SK-N-SH treated with all-trans-retinoic acid at 6 μM for 48 hours (cell line): ENCODE measurements at regions not wholly inside any gene's neighbourhood (a gene's known extent, or its start where the extent isn't known, plus 50 kb on each side); places are given as distances from the start of the nearest gene placed in this dataset.

Source experiments
- BACH2 ChIP-seq: fragments of 250-450 bp; sonication (Bioruptor Pico); IDR thresholded peaks from 2 replicates; pipeline ENCODE4 v1.9.0; 2021; ENCODE audit warnings: mild to moderate bottlenecking, borderline replicate concordance
- CSDC2 ChIP-seq: fragments of 250-450 bp; sonication (Bioruptor Pico); IDR thresholded peaks from 2 replicates; pipeline ENCODE4 v1.5.0; 2020; ENCODE audit warnings: mild to moderate bottlenecking, moderate library complexity
- CSRNP3 ChIP-seq: fragments of 250-450 bp; sonication (Bioruptor Pico); IDR thresholded peaks from 2 replicates; pipeline ENCODE4 v1.5.1; 2021; ENCODE audit warnings: mild to moderate bottlenecking, moderate library complexity
- ESRRG ChIP-seq: fragments of 250-450 bp; sonication (Bioruptor Pico); IDR thresholded peaks from 2 replicates; pipeline ENCODE4 v1.6.1; 2021; ENCODE audit warnings: mild to moderate bottlenecking
- OSR1 ChIP-seq: fragments of 250-450 bp; sonication (Bioruptor Pico); IDR thresholded peaks from 2 replicates; pipeline ENCODE4 v1.8.0; 2022; ENCODE audit warnings: moderate library complexity, mild to moderate bottlenecking, inconsistent platforms
- RARB ChIP-seq: fragments of 250-450 bp; sonication (Bioruptor Pico); IDR thresholded peaks from 2 replicates; pipeline ENCODE4 v1.8.0; 2021; ENCODE audit warnings: mild to moderate bottlenecking, moderate library complexity
- TCF4 ChIP-seq: fragments of 250-450 bp; sonication (Bioruptor Pico); IDR thresholded peaks from 2 replicates; pipeline ENCODE4 v1.8.0; 2021; ENCODE audit warnings: mild to moderate bottlenecking, moderate library complexity, borderline replicate concordance

GRCh38 chr9:522658-523057, 308.0 kb downstream of the DOCK8 start:
- TF ChIP-seq OSR1 (CRISPR knock-in tag), result no peak
- TF ChIP-seq CSRNP3 (CRISPR knock-in tag), result no peak
- no peak for TF ChIP-seq RARB (CRISPR knock-in tag)
- no peak for TF ChIP-seq CSDC2 (CRISPR knock-in tag)
- TF ChIP-seq TCF4 (CRISPR knock-in tag), result no peak
- TF ChIP-seq ESRRG (CRISPR knock-in tag), result no peak
- TF ChIP-seq BACH2 (CRISPR knock-in tag), result no peak
